Kidney (tissue), 13 donors: ENCODE measurements at regions not wholly inside any gene's neighbourhood (a gene's known extent, or its start where the extent isn't known, plus 50 kb on each side); places are given as distances from the start of the nearest gene placed in this dataset.

Source experiments
- DNase-seq, 5 donors: peaks; one replicate each; pipeline ENCODE4 v3.0.0-alpha.2; 2013 to 2020
- FAIRE-seq: peaks from 2 replicates; lab custom pipeline; 2012; peaks lifted over from hg19 to GRCh38; lab: Jason Lieb, UNC
- H3K27ac ChIP-seq, 2 donors: one replicate each; pipeline ENCODE4 v1.7.0; 2013; ENCODE audit warnings: low read depth in 2 of 2, low read length in 2 of 2, inconsistent platforms in 1 of 2
- H3K27me3 ChIP-seq: one replicate; pipeline ENCODE4 v1.7.1; 2013; ENCODE audit warnings: low read length, inconsistent platforms; ENCODE audit not compliant: control insufficient read depth, insufficient read depth
- H3K36me3 ChIP-seq, 3 donors: one replicate each; pipeline versions ENCODE4 v1.7.0 to v1.7.1; 2013; ENCODE audit warnings: low read length in 3 of 3, control low read depth in 1 of 3, inconsistent platforms in 1 of 3; ENCODE audit not compliant: insufficient read depth in 3 of 3, control insufficient read depth in 2 of 3
- H3K4me1 ChIP-seq, 3 donors: one replicate each; pipeline versions ENCODE4 v1.7.0 to v1.7.1; 2013; ENCODE audit warnings: low read length in 3 of 3, inconsistent platforms in 1 of 3, low read depth in 1 of 3; ENCODE audit not compliant: control insufficient read depth in 2 of 3, insufficient read depth in 2 of 3
- H3K4me3 ChIP-seq, 3 donors: one replicate each; pipeline versions ENCODE4 v1.7.0 to v1.8.1; 2013; ENCODE audit warnings: low read length in 3 of 3, control low read depth in 1 of 3, inconsistent platforms in 1 of 3
- H3K9ac ChIP-seq, 3 donors: one replicate each; pipeline versions ENCODE4 v1.7.0 to v1.7.1; 2013; ENCODE audit warnings: low read length in 3 of 3, control low read depth in 1 of 3, inconsistent platforms in 1 of 3
- H3K9me3 ChIP-seq, 3 donors: one replicate each; pipeline versions ENCODE4 v1.7.0 to v1.7.1; 2013; ENCODE audit warnings: low read length in 3 of 3, control low read depth in 1 of 3, inconsistent platforms in 1 of 3; ENCODE audit not compliant: control insufficient read depth in 2 of 3, insufficient read depth in 1 of 3
- intact Hi-C: fragments of 100-400 bp; cut with DNase I; formaldehyde crosslinking; loops from one replicate; pipeline ENCODE4 v1.11.1; 2022
- TF ChIP-seq, protein P1 (sequence below): IDR thresholded peaks from 3 replicates; pipeline ENCODE4 v1.5.1; 2012; ENCODE audit warnings: mild to moderate bottlenecking, moderate library complexity, borderline replicate concordance; ENCODE audit not compliant: insufficient read depth; ENCODE audit errors: extremely low read depth
- donor health status: control.
- donor health status: control.
- donor health status: control.
- donor health status: control.
- donor health status: control.
- donor health status: DM: yes; HTN: yes; CAD: no.
- donor health status: Normal renal cell carcinoma (clear cell type).

DNA sequence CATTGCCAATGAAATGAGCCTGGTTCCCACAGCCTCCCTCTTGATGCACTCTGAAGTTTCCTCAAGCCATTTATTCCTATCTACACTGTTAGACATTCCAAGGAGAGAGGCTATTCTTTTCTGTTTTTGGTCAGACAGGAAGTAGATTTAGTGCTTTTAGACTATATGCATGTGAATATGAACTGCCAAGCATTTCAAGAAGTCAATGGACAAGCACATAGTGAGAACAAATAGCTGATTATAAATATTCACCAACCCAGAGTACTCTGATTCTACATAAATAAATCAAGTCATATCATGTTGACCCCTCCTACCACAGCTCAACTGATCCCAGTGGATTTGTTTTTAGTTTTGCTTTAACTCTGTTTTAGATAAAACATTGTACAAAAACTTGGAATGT lies 412.5 kb upstream of the RARB start:
- FAIRE-seq (no peak), DNase-seq (no peak)
- TF ChIP-seq, protein P1, sequence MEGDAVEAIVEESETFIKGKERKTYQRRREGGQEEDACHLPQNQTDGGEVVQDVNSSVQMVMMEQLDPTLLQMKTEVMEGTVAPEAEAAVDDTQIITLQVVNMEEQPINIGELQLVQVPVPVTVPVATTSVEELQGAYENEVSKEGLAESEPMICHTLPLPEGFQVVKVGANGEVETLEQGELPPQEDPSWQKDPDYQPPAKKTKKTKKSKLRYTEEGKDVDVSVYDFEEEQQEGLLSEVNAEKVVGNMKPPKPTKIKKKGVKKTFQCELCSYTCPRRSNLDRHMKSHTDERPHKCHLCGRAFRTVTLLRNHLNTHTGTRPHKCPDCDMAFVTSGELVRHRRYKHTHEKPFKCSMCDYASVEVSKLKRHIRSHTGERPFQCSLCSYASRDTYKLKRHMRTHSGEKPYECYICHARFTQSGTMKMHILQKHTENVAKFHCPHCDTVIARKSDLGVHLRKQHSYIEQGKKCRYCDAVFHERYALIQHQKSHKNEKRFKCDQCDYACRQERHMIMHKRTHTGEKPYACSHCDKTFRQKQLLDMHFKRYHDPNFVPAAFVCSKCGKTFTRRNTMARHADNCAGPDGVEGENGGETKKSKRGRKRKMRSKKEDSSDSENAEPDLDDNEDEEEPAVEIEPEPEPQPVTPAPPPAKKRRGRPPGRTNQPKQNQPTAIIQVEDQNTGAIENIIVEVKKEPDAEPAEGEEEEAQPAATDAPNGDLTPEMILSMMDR = no peak
- Histone ChIP-seq H3K27ac (no peak overlapping the region), H3K9ac (no peak overlapping the region), H3K27me3 (no peaks in the 10 kb centered on the region), H3K4me3 (no peak overlapping the region), H3K4me1 (no peaks in the 10 kb centered on the region), H3K36me3 (no peaks in the 10 kb centered on the region), H3K9me3 (no peaks in the 10 kb centered on the region)
- intact Hi-C loops = no loop called here

DNA sequence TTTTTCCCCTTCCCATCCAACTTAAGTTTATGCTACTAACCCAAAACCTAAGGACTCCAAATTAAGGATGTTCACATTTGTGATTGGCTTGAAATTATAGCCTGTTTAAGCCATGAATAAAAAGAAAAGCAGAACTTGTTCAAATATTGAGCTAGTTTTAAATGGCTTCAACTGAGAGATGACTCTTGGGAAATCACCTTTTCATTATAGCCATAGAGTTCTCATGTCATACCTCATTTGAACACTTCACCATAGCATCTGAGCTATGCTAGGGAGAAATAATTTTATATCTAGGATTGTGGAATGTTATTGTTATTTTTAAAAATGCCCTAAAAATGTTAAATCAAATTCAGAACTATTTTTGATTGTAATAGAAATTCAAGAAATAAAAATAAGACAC lies 409.2 kb upstream of the RARB start:
- Histone ChIP-seq H3K27me3 (no peaks in the 10 kb centered on the region), H3K36me3 (no peaks in the 10 kb centered on the region), H3K4me3 (no peak overlapping the region), H3K27ac (no peak overlapping the region), H3K9ac (no peak overlapping the region), H3K4me1 (no peaks in the 10 kb centered on the region), H3K9me3 (no peaks in the 10 kb centered on the region)
- TF ChIP-seq, protein P1 = no peak
- FAIRE-seq (no peak), DNase-seq (no peak)
- intact Hi-C loops = no loop called here

DNA sequence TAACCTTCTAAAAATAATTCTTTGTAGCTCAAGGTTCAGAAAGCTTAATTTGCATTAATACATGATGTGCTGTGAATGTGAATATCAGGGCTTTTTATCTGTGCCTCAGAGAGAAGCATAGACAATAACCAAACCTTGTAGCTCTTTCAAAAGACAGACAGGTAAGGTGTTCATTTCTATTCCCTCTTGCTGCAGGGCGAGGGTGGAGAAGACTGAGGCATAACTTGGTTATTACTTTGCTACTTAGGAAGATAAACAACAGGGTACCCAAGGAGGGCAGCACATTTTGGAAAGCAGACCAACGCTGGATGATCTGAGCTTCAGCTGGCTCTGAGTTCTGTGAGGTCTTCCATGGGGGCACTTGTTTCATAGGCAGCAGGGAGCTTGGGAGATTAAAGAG lies 408.6 kb upstream of the RARB start:
- FAIRE-seq (no peak), DNase-seq (no peak)
- H3K27ac ChIP-seq = no peak overlapping the region
- no peaks in the 10 kb centered on the region for H3K9me3 ChIP-seq
- no peak overlapping the region for H3K4me3 ChIP-seq
- H3K27me3 ChIP-seq = no peaks in the 10 kb centered on the region
- H3K36me3 ChIP-seq = no peaks in the 10 kb centered on the region
- no peak overlapping the region for H3K9ac ChIP-seq
- intact Hi-C loops = no loop called here
- no peaks in the 10 kb centered on the region for H3K4me1 ChIP-seq
- TF ChIP-seq, protein P1 = no peak

GRCh38 chr3:25021816-25022215 lies 406.2 kb upstream of the RARB start:
- intact Hi-C loops = no loop called here
- H3K27ac ChIP-seq = no peak overlapping the region
- no peaks in the 10 kb centered on the region for H3K4me1 ChIP-seq
- peak in 1 of 5 donors; percentile 44 for DNase-seq
- no peaks in the 10 kb centered on the region for H3K9me3 ChIP-seq
- H3K36me3 ChIP-seq = no peaks in the 10 kb centered on the region
- no peak for FAIRE-seq
- H3K9ac ChIP-seq = no peak overlapping the region
- H3K27me3 ChIP-seq = no peaks in the 10 kb centered on the region
- TF ChIP-seq, protein P1 = peak; percentile 38
- H3K4me3 ChIP-seq = no peak overlapping the region
